Kasumi-1 (cell line): ENCODE measurements at regions not wholly inside any gene's neighbourhood (a gene's known extent, or its start where the extent isn't known, plus 50 kb on each side); places are given as distances from the start of the nearest gene placed in this dataset.

Experiments used
- DNase-seq, 2 experiments: peaks; one replicate each; lab custom pipeline; 2025; lab: John Stamatoyannopoulos, UW

DNA sequence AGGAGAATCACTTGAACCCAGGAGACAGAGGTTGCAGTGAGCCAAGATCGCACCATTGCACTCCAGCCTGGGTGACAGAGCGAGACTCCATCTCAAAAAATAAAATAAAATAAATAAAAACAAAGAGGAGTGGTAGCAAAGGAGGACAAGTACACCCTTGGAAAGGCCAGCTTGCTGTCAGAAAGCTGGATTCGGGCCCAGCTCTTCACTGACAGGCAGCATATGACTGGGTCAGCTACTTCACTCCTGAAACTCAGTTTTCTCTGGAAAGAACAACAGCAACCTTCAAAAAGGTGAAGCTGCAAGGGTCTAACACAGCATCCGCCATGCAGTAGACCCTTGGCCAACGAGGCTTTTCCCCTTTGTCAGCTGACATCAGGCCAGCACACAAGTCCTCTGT lies 156.0 kb upstream of the TIAM1 start:
- no peak for DNase-seq

- DNase-seq = no peak
Observed at GRCh38 chr21:31498985-31499384, 154.9 kb upstream of the TIAM1 start.

DNA sequence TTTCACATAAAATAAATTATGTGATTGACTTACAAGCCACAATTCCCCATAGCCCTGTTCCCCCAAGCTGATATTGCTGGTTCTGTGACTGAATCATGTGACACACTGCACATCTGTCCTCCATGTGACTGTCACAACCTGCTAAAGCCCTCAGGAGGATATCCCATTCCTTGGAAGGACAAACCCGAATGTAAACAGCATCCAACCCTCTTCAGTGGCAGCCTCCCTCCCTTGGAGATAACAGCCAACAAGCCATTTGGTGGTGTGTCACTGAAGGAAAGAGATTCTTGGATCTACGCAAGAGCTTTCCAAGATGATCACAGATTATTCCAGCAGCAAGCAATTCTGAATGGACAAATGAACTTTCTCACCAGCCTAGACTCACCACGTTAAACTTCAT lies 153.9 kb upstream of the TIAM1 start:
- no peak for DNase-seq

DNA sequence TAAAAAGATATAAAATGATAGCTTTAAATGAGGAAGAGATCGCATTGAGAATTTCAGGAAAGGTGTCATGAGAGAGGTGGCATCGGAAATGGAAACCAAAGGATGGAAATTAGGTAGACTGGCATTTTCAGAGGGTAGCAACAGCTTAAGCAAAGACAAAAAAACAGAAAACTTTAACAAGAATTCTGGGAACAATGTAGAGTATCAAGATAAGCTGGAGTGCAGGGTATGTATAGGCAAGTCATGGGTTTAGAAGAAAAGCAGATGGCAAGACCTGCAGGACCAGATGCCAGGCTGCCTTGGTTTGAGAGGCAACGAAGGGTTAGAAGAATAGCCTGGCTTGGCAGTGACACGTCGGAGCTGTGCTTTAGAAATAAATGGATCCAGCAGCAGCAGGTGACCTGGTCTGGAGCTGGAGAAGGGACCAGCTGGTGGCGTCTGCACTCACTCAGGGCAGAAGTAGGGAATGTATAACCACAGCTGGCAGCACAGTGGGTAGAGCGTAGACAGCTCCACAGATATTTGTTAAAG lies 149.4 kb upstream of the TIAM1 start:
- DNase-seq = no peak

- DNase-seq = no peak
Observed at GRCh38 chr21:31491617-31492016, 147.6 kb upstream of the TIAM1 start.

DNA sequence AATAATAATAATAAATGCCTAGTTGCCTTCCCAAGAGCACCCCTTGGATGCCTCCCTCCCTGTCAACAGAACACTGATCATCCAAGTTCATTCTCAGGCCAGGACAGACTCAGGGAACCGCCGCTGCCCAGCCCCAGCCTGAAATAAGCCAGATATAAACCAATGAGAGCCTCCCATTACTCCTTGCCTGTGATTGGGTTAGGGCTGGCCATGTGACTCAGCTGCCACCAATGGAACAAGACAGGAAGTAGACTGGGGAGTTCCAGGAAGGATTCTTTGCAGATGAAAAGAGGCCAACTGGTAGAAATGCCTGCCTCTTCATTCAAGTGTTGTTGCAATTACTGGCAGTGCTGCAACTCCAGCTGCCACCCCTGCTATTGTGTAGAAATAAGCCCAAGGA lies 146.4 kb upstream of the TIAM1 start:
- no peak for DNase-seq

- DNase-seq = no peak
Observed at GRCh38 chr21:31489726-31490125, 145.7 kb upstream of the TIAM1 start.

- DNase-seq = no peak
Observed at GRCh38 chr21:31489014-31489413, 145.0 kb upstream of the TIAM1 start.

DNA sequence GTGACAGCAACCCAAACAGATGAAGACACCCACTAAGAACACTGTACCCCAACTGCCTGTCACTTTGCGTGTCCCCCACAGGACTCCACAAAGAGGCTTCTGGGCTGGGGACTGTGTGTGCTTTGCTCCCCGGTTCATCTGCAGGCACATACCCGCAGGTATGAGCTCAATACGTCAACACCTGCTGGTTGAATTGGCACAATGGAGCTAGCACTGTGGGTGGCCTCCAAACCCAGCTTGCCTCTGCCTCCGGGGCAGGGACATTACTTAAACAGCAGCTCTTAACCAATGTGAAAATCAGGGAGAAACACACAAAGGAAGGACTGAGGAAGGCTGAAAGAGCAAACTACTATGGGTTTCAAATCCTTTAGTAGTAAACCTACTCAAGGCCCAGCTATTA lies 140.2 kb upstream of the TIAM1 start:
- DNase-seq = no peak

DNA sequence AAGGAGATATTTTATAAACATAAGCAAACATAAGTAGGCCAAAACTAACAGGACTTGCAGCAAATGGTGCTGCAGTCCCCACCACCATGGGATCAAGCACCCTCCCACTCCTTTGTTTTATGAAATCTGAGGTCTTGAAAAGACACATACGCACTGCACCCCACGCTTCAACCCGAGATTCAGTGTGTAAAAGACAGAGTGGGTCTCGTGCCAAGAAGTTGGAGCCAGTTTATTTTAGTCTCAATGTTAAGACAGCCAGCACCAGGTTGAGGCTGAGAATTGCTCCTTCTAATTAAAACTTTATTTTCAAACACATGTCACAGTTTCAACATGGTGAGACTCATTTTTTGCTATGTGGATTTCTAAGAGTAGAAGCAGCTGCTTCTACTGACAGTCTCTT lies 139.1 kb upstream of the TIAM1 start:
- no peak for DNase-seq

GRCh38 chr21:31482460-31482859 lies 138.4 kb upstream of the TIAM1 start:
- DNase-seq = no peak

DNA sequence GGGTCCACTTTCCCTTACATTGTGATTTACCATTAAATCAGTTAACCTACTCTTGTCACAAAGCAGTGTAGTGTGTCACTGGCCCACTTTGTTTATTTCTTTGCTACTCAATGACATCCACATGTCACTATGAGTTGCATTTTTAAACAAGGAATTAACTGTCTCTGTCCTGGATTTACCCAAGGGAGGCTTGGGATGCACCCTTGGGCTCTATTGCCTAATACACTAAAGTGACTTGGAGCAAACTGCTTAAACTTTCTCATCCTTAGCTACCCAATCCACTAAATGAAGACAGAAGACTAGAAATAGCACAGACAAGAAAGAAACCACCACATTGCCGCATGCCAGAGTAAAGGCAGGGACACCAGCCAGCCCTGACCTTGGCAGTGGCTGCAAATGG lies 136.2 kb upstream of the TIAM1 start:
- no peak for DNase-seq

DNA sequence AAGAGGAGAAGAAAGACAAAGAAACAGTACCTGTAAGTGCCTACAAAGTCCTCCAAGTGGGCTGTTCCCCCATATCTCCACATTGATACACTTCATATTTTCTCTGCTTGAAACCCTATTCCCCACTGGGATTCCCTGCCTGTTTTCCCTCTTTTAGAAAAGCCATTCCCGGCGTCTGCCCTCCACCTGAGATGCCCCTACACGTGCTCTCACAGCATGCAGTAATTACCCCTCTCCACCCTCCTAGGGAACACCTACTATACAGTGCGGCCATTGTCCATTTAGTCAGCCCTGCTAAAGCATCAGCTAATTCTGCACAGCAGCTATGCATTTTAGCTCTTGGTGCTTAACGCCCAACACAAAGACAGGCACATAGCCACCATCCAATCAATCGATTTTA lies 135.7 kb upstream of the TIAM1 start:
- no peak for DNase-seq

DNA sequence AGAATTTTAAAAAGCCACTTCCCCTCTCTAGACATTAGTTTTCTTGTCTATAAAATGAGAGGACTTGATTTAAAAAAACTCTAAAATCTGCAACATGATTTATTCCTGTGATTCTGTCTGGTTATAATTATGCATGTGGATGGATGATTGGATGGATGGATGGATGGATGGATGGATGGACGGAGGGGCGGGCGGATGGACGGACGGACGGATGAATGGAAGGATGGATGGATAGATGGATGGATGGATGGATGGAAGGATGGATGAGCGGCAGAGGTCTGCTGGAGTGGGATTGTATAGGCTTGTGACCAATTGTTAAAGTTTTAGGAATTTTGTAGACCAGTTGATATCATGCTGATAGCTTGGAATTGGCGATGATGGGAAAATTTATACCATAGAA lies 135.2 kb upstream of the TIAM1 start:
- no peak for DNase-seq

DNA sequence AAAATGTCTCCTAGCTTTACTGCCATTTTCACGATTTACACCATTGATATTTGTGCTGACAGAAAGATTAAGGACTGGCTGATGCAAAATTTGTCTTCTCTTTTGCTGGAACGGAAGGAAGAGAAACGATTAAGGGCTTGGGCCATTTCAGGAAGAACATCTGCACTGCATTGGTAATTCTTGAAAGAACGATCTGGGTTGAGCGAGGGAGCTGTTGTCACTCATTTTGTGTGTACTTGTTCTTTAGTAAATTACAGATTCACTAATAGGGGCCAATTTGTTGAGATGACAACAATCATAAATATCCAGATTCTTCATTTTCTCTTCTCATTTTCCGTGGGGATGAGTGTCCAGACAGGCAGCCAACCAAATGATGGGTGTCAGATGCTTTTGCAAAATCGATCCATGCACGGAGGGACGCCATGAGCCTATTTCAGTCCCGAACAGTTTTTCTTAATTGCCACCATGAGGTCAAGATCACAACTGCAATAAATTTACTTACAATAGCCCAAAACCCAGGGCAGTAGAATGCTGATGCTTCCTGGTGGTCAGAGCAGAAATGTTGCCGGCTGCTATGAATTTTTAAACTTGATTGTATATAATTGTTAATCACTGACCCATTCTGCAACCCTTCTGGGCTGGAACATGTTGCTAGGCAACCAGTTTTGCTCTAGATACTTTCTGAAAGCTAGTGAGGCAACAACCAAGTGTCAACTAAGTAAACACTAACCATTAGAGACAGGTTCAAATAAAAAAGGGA lies 132.4 kb upstream of the TIAM1 start:
- DNase-seq = no peak

DNA sequence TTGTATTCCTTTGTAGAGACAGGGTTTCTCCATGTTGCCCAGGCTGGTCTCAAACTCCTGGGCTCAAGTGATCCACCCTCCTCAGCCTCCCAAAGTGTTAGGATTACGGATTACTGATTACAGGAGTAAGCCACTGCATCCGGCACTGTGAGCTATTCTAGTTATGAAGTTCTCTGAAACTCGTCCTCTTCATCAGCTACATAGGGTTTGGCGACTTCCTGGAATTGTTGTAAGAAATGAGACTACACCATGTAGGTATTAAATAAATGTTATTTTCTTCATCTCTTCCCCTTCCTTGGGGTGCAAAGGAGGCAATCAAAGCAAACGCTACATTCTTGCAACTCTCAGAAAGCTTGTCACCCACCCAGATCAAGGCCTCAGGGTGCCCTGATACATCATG lies 131.2 kb upstream of the TIAM1 start:
- DNase-seq = no peak

DNA sequence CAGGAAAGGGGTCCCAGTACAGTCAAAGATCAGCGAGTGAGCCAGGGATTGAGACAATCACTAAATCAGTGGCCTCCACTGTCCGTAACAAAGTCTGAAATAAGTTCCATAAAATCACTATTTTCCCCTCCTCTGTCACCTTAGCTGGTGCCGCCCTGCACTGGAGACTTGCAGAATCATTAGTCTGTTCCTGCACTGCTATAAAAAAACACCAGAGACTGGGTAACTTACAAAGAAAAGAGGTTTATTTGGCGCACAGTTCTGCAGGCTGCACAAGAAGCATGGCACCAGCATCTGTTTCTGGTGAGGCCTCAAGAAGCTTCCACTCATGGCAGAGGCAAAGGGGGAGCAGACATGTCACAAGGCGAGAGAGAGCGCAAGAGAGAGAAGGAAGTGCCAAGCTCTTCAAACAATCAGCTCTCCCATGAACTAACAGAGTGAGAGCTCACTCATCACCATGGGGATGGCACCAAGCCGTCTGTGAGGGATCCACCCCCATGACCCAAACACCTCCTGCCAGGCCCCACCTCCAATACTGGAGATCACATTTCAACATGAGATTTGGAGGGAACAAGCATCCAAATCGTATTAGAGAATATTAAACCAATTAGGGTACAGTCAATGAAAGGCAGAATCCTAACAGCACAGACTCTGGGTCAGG lies 129.8 kb upstream of the TIAM1 start:
- no peak for DNase-seq

DNA sequence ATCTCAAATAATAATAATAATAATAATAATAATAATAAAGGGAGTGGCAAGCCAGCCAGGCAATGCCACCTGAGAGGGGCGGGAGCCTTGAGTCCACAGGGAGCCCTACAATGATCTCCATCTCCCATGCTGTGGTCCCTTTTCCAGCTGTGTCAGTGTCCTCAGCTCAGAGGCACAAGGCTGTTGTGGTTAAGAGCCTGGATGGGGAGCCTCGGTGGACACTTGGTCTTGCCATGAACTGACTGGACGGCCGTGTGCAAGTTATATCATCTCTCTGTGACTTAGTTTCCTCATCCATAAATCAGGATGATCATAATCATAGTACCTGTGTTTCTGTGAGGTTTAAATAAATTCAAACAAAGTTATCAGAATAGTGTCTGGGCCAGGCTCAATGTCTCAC lies 127.8 kb upstream of the TIAM1 start:
- no peak for DNase-seq

DNA sequence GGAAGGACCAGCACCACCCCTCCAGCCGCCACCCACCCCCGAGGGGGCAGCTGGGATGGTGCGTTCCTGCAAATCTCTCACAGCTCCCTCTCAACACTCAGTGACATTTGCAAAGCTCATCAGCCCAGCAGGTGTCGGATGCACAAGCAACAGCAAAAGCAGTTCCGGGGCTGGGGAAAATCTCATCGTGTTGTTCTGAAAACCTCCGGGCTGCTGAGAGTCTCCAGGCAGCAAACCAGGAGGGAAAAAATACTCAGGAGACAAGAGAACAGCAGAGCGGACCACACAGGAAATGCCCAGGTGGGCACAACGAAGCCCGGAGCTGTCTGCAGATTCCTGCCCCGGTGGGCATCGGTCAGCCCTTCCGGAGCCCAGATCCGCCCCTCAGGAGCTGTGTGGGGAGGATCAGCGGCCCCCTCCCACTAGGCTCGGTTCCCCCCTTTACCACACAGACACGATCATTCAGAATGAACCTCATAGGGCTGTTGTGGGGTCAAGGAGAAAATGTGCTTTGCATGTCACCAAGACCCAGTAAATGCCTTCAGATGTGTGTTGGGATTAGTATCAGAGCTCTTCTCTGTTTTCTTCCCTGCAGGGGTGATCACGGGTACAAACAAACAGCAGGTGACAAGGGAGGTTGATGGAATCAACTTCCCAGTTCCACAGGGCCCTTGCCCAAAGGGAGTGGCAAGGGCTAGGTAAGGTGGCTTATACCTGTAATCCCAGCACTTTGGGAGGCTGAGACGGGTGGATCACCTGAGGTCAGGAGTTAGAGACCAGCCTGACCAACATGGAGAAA lies 127.0 kb upstream of the TIAM1 start:
- DNase-seq = no peak

GRCh38 chr21:31460980-31461379 lies 116.9 kb upstream of the TIAM1 start:
- no peak for DNase-seq

DNA sequence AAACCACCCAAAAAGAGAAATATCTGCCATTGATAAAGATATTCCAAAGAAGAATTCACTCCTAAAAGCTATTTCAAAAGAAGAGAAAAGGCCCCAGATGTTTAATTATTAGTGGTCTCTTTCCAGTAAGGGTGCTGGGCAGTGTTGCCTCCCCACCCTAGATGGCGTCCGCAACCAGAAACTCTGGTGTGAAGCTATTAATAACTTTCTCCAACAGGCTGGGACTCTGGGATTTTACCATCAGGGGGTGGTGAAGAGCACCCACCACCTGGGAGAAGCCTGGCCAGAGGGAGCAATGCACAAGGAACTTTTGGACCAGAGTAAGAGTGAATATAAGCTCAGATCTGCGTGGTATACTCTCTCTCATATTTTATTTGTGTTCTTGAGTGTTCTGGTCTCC lies 115.4 kb upstream of the TIAM1 start:
- no peak for DNase-seq

DNA sequence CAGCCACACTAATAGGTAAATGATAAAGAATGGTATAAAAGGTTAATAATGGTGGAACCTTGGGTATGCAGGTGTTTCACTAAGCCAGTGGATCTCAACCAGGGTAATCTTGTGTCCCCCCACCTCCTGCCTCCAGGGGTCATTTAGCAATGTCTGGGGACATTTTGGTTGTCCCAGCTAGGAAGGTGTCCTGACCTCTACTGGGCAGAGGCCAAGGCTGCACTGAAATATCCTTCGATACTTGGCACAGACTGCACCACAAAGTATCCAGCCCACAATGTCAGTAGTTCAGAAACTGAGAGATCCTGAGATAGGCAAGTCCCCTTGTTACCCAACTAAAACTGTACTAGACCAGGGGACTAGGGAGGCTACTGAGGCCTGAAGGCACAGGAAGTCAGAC lies 113.6 kb upstream of the TIAM1 start:
- no peak for DNase-seq

GRCh38 chr21:31456201-31456600 lies 112.1 kb upstream of the TIAM1 start:
- DNase-seq = no peak
